LNCAP (cell line): ENCODE measurements at regions not wholly inside any gene's neighbourhood (a gene's known extent, or its start where the extent isn't known, plus 50 kb on each side); places are given as distances from the start of the nearest gene placed in this dataset.

Experiments used
- TF ChIP-seq, protein P1 (sequence below): fragments of 450-650 bp; IDR thresholded peaks from 2 replicates; pipeline ENCODE4 v1.5.1; 2017; ENCODE audit warnings: mild to moderate bottlenecking

DNA sequence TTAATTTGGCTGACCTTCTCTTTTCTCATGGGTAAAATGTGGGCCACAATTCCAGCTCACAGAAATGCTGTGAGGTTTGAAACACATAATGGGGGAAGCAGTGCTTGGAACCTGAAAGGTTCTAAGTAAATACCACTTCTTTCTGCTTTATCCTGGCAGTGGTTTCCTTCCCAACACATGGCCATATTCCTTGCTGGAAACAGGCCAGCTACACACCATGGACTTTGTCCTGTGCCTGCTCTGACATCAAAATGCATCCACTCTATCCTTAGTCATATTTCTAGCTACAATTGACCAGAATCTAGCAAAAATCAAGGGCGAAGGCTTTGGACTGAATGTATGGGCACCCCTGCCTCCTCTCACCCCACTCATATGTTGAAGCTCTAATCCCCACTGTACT is 93.1 kb upstream of the TRPC7 start:
- TF ChIP-seq, protein P1, sequence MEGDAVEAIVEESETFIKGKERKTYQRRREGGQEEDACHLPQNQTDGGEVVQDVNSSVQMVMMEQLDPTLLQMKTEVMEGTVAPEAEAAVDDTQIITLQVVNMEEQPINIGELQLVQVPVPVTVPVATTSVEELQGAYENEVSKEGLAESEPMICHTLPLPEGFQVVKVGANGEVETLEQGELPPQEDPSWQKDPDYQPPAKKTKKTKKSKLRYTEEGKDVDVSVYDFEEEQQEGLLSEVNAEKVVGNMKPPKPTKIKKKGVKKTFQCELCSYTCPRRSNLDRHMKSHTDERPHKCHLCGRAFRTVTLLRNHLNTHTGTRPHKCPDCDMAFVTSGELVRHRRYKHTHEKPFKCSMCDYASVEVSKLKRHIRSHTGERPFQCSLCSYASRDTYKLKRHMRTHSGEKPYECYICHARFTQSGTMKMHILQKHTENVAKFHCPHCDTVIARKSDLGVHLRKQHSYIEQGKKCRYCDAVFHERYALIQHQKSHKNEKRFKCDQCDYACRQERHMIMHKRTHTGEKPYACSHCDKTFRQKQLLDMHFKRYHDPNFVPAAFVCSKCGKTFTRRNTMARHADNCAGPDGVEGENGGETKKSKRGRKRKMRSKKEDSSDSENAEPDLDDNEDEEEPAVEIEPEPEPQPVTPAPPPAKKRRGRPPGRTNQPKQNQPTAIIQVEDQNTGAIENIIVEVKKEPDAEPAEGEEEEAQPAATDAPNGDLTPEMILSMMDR: no peak

DNA sequence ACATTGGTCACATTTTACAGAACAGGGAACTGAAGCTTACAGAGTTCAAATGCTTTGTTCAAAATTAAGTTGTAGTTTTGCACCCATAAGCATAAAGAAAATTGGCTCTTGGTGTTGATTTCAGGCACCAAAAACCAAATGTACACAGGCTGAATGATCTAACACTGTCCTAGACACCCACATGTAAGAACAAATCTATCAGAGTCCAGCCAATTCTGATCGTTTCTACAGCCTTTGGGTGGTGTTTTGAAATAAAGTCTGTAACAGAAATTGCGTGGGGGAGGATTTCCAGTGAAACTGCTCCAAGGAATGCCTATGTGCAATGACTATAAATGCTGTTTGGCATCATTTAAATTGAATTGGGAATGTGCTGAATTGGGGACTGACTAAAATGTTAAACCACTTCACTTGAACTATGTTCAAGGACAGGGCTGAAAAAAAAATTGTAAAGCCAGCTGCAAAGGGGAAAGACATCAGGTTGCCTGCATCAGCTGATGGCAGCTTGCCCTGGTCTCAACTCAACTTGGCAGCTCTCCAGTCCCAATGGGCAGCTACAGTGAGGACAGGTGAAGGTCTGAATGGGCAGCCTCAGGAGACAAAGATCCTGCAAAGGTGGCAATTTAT is 92.2 kb upstream of the TRPC7 start:
- TF ChIP-seq, protein P1: no peak

DNA sequence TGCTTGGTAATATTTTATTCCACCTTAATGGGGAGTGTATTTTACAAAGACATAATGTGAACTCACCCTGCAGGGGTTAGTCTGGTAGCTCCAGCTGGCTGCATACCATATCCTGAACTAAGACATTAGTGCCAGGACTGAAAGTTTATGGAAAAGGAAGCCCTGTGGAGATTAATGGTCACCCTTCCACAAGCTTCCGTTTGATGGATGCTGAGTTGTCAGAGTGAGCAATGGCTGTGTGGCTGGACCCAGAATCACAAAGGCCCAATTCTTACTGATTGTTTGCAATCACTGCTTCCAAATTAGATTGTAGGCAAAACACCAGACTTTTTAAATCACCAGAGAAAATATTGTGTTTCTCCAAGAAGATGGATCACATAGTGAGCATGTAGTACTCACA is 90.1 kb upstream of the TRPC7 start:
- TF ChIP-seq, protein P1: no peak

DNA sequence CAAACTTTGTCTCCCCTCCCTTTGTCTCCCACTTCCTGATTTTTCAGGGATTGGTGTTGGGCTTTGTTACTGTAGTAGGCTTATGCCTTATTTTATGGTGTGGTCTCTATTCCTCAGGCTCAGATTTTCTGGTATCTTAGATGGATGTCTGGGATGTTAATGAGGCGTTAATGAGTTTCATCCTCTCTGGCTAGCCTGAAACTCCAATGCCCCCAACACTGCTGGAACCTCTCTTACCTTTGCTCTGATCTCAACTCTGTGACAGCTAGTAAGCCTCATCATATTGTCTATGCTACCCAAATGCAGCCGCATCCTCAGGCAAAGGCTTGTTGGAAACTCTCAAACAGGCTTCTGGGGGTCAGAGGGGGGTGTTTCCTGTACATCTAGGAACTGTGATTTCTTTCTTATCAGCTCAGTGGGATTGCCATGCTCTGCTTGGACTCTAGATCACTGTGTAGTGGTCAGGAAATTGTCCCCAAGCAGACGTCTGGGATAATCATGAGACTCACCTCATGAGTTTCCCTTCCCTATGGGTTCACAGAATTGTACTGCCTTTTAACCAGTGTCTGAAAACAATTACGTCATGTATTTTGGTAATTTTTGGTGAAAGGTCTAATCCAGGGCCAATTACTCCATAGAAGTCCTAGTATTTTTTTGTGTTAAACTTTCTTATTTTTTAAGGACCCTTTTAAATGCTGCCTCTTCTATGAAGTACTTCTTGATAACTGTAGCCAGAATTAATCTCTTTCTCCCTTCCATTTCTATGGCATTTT is 88.8 kb upstream of the TRPC7 start:
- TF ChIP-seq, protein P1: no peak

DNA sequence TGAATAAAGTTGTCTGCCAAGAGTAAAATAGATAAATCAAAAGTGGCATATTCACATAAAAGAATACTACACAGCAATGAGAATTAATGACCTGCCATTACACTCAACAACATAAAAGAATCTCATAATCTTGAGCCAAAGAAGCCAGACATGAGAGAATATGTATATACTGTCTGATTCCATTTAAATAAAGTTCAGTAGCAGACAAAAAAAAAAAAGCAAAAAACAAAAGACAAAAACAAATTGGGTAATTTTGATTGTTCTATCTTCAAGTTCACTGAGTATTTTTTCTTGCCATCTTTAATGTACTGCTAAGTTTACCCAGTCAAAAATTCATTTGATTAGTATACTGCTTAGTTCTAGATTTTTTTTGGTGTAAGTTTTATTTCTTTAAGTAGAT is 87.9 kb upstream of the TRPC7 start:
- TF ChIP-seq, protein P1: no peak

DNA sequence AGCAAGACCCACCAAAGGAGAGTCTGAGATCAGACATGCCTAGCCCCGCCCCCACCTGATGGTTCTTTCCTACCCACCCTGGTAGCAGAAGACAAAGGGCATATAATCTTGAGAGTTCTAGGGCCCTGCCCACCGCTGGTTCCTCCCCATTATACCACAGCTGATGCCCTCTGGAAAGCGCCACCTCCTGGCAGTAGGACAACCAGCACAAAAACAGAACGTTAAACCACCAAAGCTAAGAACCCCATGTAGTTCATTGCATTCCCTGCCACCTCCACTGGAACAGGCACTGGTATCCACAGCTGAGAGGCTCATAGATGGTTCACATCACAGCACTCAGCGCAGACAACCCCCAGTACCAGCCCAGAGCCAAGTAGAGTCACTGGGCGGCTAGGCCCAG is 81.2 kb upstream of the TRPC7 start:
- TF ChIP-seq, protein P1: peak; percentile 34; the same call in 1 of the 2 replicates

DNA sequence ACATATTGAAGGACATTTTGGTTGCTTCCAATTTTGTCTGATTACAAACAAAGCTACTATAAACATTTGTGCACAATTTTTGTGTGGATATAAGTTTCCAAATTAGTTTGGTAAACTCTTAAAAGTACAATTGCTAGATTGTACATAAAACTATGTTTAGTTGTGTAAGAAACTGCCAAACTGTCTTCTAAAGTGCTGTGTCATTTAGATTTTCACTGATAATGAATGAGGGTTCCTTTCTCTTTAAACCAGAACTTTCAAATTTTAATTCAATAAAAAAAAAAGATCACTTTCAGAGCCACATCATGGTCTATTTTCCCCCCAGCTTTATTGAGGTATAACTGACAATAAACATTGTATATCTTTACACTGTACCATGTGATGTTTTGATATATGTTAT is 74.0 kb upstream of the TRPC7 start:
- TF ChIP-seq, protein P1: no peak
